Small intestine (tissue), 7 donors: ENCODE measurements at regions not wholly inside any gene's neighbourhood (a gene's known extent, or its start where the extent isn't known, plus 50 kb on each side); places are given as distances from the start of the nearest gene placed in this dataset.

ENCODE experiments used
- DNase-seq, 2 donors: peaks; one replicate each; pipeline versions ENCODE4 v3.0.0 to v3.0.0-alpha.2; 2013
- FAIRE-seq: peaks from 2 replicates; lab custom pipeline; 2012; peaks lifted over from hg19 to GRCh38; lab: Jason Lieb, UNC
- H3K27ac ChIP-seq, 3 donors: one replicate each; pipeline ENCODE4 v1.5.1; 2013; ENCODE audit warnings: low read length in 2 of 3, mild to moderate bottlenecking in 2 of 3, control low read depth in 1 of 3, inconsistent platforms in 1 of 3, low read depth in 1 of 3, moderate library complexity in 1 of 3
- H3K27me3 ChIP-seq, 3 donors: one replicate each; pipeline ENCODE4 v1.6.1; 2013; ENCODE audit warnings: low read length in 3 of 3, inconsistent platforms in 1 of 3; ENCODE audit not compliant: control insufficient read depth in 3 of 3, insufficient read depth in 3 of 3
- H3K36me3 ChIP-seq, 3 donors: one replicate each; pipeline ENCODE4 v1.6.1; 2013; ENCODE audit warnings: low read length in 3 of 3, inconsistent platforms in 1 of 3, low read depth in 1 of 3, mild to moderate bottlenecking in 1 of 3, moderate library complexity in 1 of 3; ENCODE audit not compliant: control insufficient read depth in 3 of 3, insufficient read depth in 2 of 3
- H3K4me1 ChIP-seq, 3 donors: one replicate each; pipeline ENCODE4 v1.6.1; 2013; ENCODE audit warnings: low read length in 2 of 3, inconsistent platforms in 1 of 3, low read depth in 1 of 3, mild to moderate bottlenecking in 1 of 3, moderate library complexity in 1 of 3; ENCODE audit not compliant: control insufficient read depth in 3 of 3, insufficient read depth in 2 of 3
- H3K4me3 ChIP-seq, 3 donors: one replicate each; pipeline ENCODE4 v1.5.1; 2013; ENCODE audit warnings: low read length in 3 of 3, control low read depth in 1 of 3, inconsistent platforms in 1 of 3, low read depth in 1 of 3, mild to moderate bottlenecking in 1 of 3, moderate library complexity in 1 of 3
- H3K9me3 ChIP-seq, 2 donors: one replicate each; pipeline ENCODE4 v1.6.1; 2013; ENCODE audit warnings: low read depth in 1 of 2, low read length in 1 of 2; ENCODE audit not compliant: control insufficient read depth in 2 of 2, insufficient read depth in 1 of 2
- WGBS, 3 donors: extraction: QIAGEN DNeasy Blood & Tissue Kit; methylation state at CpG; one replicate each; pipeline ENCODE4 v1.1.7; 2013; 5-methylcytosine and 5-hydroxymethylcytosine counted together
- donor health status: healthy with polysubstance abuse.
- donor health status: control.
- donor health status: control.
- donor health status: Bipolar disorder and iron deficiency.
- donor health status: healthy.

GRCh38 chr14:82710267-82710841, 1176.7 kb upstream of the SEL1L start:
- no peaks in the 10 kb centered on the region for H3K4me1 ChIP-seq
- no peaks in the 10 kb centered on the region for H3K36me3 ChIP-seq
- no peaks in the 10 kb centered on the region for H3K27me3 ChIP-seq
- FAIRE-seq (no peak), DNase-seq (peak; percentile 43 to 44)
- no peak overlapping the region for H3K27ac ChIP-seq
- no peak overlapping the region for H3K4me3 ChIP-seq
- no peaks in the 10 kb centered on the region for H3K9me3 ChIP-seq
- 41 to 52% (median 41%) methylated on average over 4 of the region's 4 CpGs for WGBS, 3 donors

GRCh38 chr14:82719617-82720016, 1186.0 kb upstream of the SEL1L start:
- no peak for FAIRE-seq

GRCh38 chr14:82720431-82720830, 1186.8 kb upstream of the SEL1L start:
- Histone ChIP-seq H3K27ac (no peak overlapping the region), H3K36me3 (no peaks in the 10 kb centered on the region), H3K4me1 (no peaks in the 10 kb centered on the region), H3K9me3 (no peaks in the 10 kb centered on the region), H3K27me3 (no peaks in the 10 kb centered on the region), H3K4me3 (no peak overlapping the region)
- no peak for DNase-seq
- 53 to 79% (median 78%) methylated on average over 3 of the region's 3 CpGs for WGBS, 3 donors
- no peak for FAIRE-seq

More at GRCh38 chr14:82719617-82720016, 1186.0 kb upstream of the SEL1L start:
- no peak for DNase-seq
- H3K4me3 ChIP-seq: no peak overlapping the region
- H3K4me1 ChIP-seq: no peaks in the 10 kb centered on the region
- no peak overlapping the region for H3K27ac ChIP-seq
- 43 to 60% (median 43%) methylated on average over 4 of the region's 4 CpGs for WGBS, 3 donors
- no peaks in the 10 kb centered on the region for H3K27me3 ChIP-seq
- H3K9me3 ChIP-seq: no peaks in the 10 kb centered on the region
- no peaks in the 10 kb centered on the region for H3K36me3 ChIP-seq

- no peak for FAIRE-seq
- WGBS, 3 donors: 55 to 60% (median 56%) methylated on average over 5 of the region's 5 CpGs
These were observed 1187.3 kb upstream of the SEL1L start for GRCh38 chr14:82720946-82721345.

GRCh38 chr14:82724316-82724715, 1190.7 kb upstream of the SEL1L start:
- Histone ChIP-seq H3K4me1 (no peaks in the 10 kb centered on the region), H3K27me3 (no peaks in the 10 kb centered on the region), H3K36me3 (no peaks in the 10 kb centered on the region), H3K9me3 (no peaks in the 10 kb centered on the region), H3K4me3 (no peak overlapping the region), H3K27ac (no peak overlapping the region)
- no peak for FAIRE-seq
- WGBS, 3 donors: 9 to 21% (median 10%) methylated on average over 2 of the region's 2 CpGs
- DNase-seq: no peak

More at GRCh38 chr14:82720946-82721345, 1187.3 kb upstream of the SEL1L start:
- peak in 1 of 2 donors; percentile 1 for DNase-seq
- no peaks in the 10 kb centered on the region for H3K4me1 ChIP-seq
- no peak overlapping the region for H3K4me3 ChIP-seq
- H3K27me3 ChIP-seq: no peaks in the 10 kb centered on the region
- H3K36me3 ChIP-seq: no peaks in the 10 kb centered on the region
- no peak overlapping the region for H3K27ac ChIP-seq
- no peaks in the 10 kb centered on the region for H3K9me3 ChIP-seq

- H3K36me3 ChIP-seq: no peaks in the 10 kb centered on the region
- H3K4me3 ChIP-seq: no peak overlapping the region
- no peaks in the 10 kb centered on the region for H3K9me3 ChIP-seq
- no peak overlapping the region for H3K27ac ChIP-seq
- H3K4me1 ChIP-seq: no peaks in the 10 kb centered on the region
- H3K27me3 ChIP-seq: no peaks in the 10 kb centered on the region
- FAIRE-seq: no peak
- DNase-seq: no peak
These were observed 1191.6 kb upstream of the SEL1L start for GRCh38 chr14:82725213-82725612.

GRCh38 chr14:82731526-82731925, 1197.9 kb upstream of the SEL1L start:
- 80 to 88% (median 81%) methylated on average over 4 of the region's 4 CpGs for WGBS, 3 donors
- no peaks in the 10 kb centered on the region for H3K4me1 ChIP-seq
- H3K36me3 ChIP-seq: no peaks in the 10 kb centered on the region
- H3K9me3 ChIP-seq: no peaks in the 10 kb centered on the region
- FAIRE-seq: no peak
- no peak overlapping the region for H3K27ac ChIP-seq
- H3K27me3 ChIP-seq: no peaks in the 10 kb centered on the region
- H3K4me3 ChIP-seq: no peak overlapping the region
- DNase-seq: no peak

- H3K36me3 ChIP-seq: no peaks in the 10 kb centered on the region
- WGBS, 3 donors: 38 to 59% (median 51%) methylated on average over 4 of the region's 4 CpGs
- H3K27ac ChIP-seq: no peak overlapping the region
- DNase-seq (no peak), FAIRE-seq (no peak)
- no peaks in the 10 kb centered on the region for H3K4me1 ChIP-seq
- no peaks in the 10 kb centered on the region for H3K9me3 ChIP-seq
- H3K4me3 ChIP-seq: no peak overlapping the region
- no peaks in the 10 kb centered on the region for H3K27me3 ChIP-seq
These were observed 1206.9 kb upstream of the SEL1L start for GRCh38 chr14:82740547-82740946.

GRCh38 chr14:82755476-82755875, 1221.8 kb upstream of the SEL1L start:
- no peak for FAIRE-seq
- no peaks in the 10 kb centered on the region for H3K27me3 ChIP-seq
- 75 to 86% (median 79%) methylated on average over 3 of the region's 3 CpGs for WGBS, 3 donors
- H3K36me3 ChIP-seq: no peaks in the 10 kb centered on the region
- H3K4me1 ChIP-seq: no peaks in the 10 kb centered on the region
- H3K27ac ChIP-seq: no peak overlapping the region
- DNase-seq: no peak
- no peak overlapping the region for H3K4me3 ChIP-seq
- H3K9me3 ChIP-seq: no peaks in the 10 kb centered on the region
